ENCODE measurements at regions not wholly inside any gene's neighbourhood (a gene's known extent, or its start where the extent isn't known, plus 50 kb on each side); places are given as distances from the start of the nearest gene placed in this dataset.

DNA sequence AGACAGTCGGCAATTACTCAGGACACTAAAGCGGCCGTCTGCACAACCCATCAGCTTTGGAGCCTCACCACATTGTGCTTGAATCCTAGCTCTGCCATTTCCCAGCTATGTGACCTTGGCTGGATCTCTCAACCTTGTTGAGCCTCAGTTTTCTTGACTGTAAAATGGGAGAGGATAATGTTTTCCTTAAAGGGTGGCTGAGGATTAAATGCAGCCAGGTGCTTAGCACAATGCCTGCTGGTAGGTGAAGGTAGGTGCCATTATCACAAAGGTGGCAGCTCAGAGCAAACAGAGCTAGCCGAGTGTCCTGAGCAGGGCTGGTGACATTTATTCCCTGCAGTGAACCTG is 508.5 kb upstream of the ZMIZ1 start:
- no peaks in the 10 kb centered on the region for H3K36me3 ChIP-seq
- no peaks in the 10 kb centered on the region for H3K4me1 ChIP-seq
- ATAC-seq = no peak
- TF ChIP-seq, protein P1, sequence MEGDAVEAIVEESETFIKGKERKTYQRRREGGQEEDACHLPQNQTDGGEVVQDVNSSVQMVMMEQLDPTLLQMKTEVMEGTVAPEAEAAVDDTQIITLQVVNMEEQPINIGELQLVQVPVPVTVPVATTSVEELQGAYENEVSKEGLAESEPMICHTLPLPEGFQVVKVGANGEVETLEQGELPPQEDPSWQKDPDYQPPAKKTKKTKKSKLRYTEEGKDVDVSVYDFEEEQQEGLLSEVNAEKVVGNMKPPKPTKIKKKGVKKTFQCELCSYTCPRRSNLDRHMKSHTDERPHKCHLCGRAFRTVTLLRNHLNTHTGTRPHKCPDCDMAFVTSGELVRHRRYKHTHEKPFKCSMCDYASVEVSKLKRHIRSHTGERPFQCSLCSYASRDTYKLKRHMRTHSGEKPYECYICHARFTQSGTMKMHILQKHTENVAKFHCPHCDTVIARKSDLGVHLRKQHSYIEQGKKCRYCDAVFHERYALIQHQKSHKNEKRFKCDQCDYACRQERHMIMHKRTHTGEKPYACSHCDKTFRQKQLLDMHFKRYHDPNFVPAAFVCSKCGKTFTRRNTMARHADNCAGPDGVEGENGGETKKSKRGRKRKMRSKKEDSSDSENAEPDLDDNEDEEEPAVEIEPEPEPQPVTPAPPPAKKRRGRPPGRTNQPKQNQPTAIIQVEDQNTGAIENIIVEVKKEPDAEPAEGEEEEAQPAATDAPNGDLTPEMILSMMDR (IDR thresholded peaks at IDR 0.05) = no peak
- no peak for TF ChIP-seq POLR2A (IDR thresholded peaks at IDR 0.05)
- H3K4me3 ChIP-seq = no peak overlapping the region
- intact Hi-C loops (cut with DNase I) = no loop called here
- DNase-seq = no peak
- H3K27me3 ChIP-seq = no peaks in the 10 kb centered on the region
- 90% methylated on average over 4 of the region's 4 CpGs for WGBS (ENCODE audit: insufficient coverage, low coverage, low lambda C conversion rate, missing lambda C conversion rate)
- no peak overlapping the region for H3K27ac ChIP-seq
- H3K9me3 ChIP-seq = no peaks in the 10 kb centered on the region

DNA sequence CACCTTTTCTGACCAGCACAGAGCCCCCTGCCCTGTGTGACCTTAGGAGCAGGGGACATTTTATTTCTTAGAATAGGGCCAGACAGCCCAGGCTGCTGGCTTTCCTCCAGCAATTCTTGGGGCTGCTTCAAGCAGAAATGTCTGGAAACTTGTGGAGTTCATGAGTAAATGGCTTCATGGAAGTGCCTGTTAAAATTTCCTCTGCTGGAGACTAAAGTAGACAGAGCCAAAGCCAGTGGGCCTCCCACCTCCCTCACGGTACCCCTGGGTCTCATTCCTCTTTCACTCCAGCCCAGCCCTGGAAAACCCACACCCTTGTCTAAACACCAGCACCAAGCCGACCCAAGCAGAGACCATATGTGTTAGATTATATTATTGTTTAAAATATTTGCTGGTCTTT is 505.5 kb upstream of the ZMIZ1 start:
- 46% methylated on average over 2 of the region's 2 CpGs for WGBS (ENCODE audit: insufficient coverage, low coverage, low lambda C conversion rate, missing lambda C conversion rate)
- DNase-seq (no peak), ATAC-seq (no peak)
- H3K36me3 ChIP-seq = no peaks in the 10 kb centered on the region
- intact Hi-C loops (cut with DNase I) = no loop called here
- no peak overlapping the region for H3K4me3 ChIP-seq
- H3K27me3 ChIP-seq = no peaks in the 10 kb centered on the region
- H3K4me1 ChIP-seq = no peaks in the 10 kb centered on the region
- H3K9me3 ChIP-seq = no peaks in the 10 kb centered on the region
- no peak overlapping the region for H3K27ac ChIP-seq
- no peak for TF ChIP-seq POLR2A (IDR thresholded peaks at IDR 0.05)
- TF ChIP-seq, protein P1 (IDR thresholded peaks at IDR 0.05) = no peak

DNA sequence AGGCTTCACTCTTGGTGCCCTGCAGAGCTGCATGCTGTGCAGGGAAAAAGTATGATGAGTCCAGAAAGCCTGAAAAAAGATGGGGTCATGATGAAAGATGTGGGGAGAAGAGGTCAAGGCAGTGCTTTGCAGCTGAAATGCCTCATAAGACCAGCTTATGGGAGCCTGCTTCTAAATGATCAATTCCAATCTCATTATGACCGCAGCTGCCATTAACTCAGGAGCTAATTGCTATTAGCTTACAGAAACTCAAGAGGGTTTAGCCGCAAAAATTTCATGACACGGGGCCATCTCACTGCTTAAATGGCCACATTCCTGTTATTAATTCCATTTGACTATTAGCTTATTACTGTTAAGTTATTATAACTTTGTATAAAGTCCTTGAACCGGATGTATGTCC is 502.9 kb upstream of the ZMIZ1 start:
- Histone ChIP-seq H3K9me3 (no peaks in the 10 kb centered on the region), H3K4me3 (no peak overlapping the region), H3K36me3 (no peaks in the 10 kb centered on the region), H3K27me3 (no peaks in the 10 kb centered on the region), H3K4me1 (no peaks in the 10 kb centered on the region), H3K27ac (no peak overlapping the region)
- WGBS (ENCODE audit: insufficient coverage, low coverage, low lambda C conversion rate, missing lambda C conversion rate) = 82% methylated on average over 3 of the region's 4 CpGs
- intact Hi-C loops (cut with DNase I) = no loop called here
- DNase-seq (no peak), ATAC-seq (no peak)
- TF ChIP-seq, protein P1 (IDR thresholded peaks at IDR 0.05) = no peak
- TF ChIP-seq POLR2A (IDR thresholded peaks at IDR 0.05) = no peak

DNA sequence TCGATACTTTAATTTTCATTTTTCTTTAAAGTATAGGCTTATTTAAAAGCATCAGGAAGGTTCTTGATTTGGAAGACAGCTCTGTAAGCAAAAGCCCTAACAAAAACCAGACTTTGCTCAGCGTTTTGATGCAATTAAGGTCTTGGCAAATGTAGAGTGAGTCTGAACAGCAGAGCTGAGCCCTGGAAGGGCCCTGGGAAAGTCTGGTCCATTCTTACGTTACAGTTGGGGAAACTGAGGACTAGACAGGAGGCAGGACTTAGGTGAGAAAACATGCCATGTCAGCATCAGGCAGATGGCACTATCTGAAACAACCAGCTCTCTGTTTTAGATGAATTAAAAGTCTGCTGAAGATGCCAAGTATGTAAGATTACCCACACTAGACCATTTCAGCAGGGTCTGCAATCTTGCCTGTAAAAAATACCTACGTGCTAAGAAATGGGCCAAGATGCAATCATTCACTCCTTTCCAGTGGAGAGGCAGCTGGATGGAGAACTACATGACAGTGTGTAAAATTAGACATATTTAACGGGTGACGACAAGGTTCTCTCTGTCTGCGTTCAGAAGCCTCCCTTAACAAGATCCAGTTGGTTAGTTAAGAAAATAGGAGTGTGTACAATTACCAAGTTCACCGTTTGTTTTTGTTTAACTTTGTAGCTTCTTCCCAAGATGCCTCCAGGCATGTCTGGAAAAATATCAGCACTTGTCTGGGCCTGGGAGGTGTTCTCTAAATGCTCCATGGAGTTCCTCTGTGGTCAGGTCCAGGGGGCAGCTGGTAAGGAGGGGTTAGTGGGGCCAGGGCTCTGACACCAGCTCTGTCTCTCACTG is 502.3 kb upstream of the ZMIZ1 start:
- ATAC-seq = no peak
- Histone ChIP-seq H3K36me3 (no peaks in the 10 kb centered on the region), H3K27me3 (no peaks in the 10 kb centered on the region), H3K4me3 (no peak overlapping the region), H3K27ac (no peak overlapping the region), H3K9me3 (no peaks in the 10 kb centered on the region), H3K4me1 (no peaks in the 10 kb centered on the region)
- TF ChIP-seq, protein P1 (IDR thresholded peaks at IDR 0.05) = no peak
- TF ChIP-seq POLR2A (IDR thresholded peaks at IDR 0.05) = no peak
- intact Hi-C loops (cut with DNase I) = no loop called here
- DNase-seq = no peak
- 56% methylated on average over 5 of the region's 8 CpGs for WGBS (ENCODE audit: insufficient coverage, low coverage, low lambda C conversion rate, missing lambda C conversion rate)

Measured in right lobe of liver (tissue), 6 donors.